ENCODE measurements at regions not wholly inside any gene's neighbourhood (a gene's known extent, or its start where the extent isn't known, plus 50 kb on each side); places are given as distances from the start of the nearest gene placed in this dataset.
"Not testable (repeated sequence)": the region's sequence is repeated elsewhere in the genome, so short reads cannot be mapped to it uniquely, and the experiment has no call there.

DNA sequence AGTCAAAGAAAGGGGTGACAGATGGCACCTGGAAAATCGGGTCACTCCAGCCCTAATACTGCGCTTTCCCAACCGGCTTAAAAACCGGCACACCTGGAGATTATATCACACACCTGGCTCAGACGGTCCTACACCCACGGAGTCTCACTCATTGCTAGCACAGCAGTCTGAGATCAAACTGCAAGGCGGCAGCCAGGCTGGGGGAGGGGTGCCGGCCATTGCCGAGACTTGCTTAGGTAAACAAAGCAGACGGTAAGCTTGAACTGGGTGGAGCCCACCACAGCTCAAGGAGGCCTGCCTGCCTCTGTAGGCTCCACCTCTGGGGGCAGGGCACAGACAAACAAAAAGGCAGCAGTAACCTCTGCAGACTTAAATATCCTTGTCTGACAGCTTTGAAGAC lies 456.5 kb upstream of the SMARCA2 start:
- TF ChIP-seq, protein P1, sequence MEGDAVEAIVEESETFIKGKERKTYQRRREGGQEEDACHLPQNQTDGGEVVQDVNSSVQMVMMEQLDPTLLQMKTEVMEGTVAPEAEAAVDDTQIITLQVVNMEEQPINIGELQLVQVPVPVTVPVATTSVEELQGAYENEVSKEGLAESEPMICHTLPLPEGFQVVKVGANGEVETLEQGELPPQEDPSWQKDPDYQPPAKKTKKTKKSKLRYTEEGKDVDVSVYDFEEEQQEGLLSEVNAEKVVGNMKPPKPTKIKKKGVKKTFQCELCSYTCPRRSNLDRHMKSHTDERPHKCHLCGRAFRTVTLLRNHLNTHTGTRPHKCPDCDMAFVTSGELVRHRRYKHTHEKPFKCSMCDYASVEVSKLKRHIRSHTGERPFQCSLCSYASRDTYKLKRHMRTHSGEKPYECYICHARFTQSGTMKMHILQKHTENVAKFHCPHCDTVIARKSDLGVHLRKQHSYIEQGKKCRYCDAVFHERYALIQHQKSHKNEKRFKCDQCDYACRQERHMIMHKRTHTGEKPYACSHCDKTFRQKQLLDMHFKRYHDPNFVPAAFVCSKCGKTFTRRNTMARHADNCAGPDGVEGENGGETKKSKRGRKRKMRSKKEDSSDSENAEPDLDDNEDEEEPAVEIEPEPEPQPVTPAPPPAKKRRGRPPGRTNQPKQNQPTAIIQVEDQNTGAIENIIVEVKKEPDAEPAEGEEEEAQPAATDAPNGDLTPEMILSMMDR (IDR thresholded peaks at IDR 0.05) = not testable (repeated sequence)
- not testable (repeated sequence) for TF ChIP-seq CHD4 (IDR thresholded peaks at IDR 0.05; ENCODE audit: borderline replicate concordance); POLR2A (IDR thresholded peaks at IDR 0.05; ENCODE audit: low read length); ZSCAN20 (CRISPR knock-in tag; IDR thresholded peaks at IDR 0.05); RCOR1 (IDR thresholded peaks at IDR 0.05; ENCODE audit: low read depth, low read length)
- TF ChIP-seq, protein P2, sequence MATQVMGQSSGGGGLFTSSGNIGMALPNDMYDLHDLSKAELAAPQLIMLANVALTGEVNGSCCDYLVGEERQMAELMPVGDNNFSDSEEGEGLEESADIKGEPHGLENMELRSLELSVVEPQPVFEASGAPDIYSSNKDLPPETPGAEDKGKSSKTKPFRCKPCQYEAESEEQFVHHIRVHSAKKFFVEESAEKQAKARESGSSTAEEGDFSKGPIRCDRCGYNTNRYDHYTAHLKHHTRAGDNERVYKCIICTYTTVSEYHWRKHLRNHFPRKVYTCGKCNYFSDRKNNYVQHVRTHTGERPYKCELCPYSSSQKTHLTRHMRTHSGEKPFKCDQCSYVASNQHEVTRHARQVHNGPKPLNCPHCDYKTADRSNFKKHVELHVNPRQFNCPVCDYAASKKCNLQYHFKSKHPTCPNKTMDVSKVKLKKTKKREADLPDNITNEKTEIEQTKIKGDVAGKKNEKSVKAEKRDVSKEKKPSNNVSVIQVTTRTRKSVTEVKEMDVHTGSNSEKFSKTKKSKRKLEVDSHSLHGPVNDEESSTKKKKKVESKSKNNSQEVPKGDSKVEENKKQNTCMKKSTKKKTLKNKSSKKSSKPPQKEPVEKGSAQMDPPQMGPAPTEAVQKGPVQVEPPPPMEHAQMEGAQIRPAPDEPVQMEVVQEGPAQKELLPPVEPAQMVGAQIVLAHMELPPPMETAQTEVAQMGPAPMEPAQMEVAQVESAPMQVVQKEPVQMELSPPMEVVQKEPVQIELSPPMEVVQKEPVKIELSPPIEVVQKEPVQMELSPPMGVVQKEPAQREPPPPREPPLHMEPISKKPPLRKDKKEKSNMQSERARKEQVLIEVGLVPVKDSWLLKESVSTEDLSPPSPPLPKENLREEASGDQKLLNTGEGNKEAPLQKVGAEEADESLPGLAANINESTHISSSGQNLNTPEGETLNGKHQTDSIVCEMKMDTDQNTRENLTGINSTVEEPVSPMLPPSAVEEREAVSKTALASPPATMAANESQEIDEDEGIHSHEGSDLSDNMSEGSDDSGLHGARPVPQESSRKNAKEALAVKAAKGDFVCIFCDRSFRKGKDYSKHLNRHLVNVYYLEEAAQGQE (IDR thresholded peaks at IDR 0.05) = not testable (repeated sequence)

All from A549 (cell line).